SK-N-SH (cell line): ENCODE measurements at regions not wholly inside any gene's neighbourhood (a gene's known extent, or its start where the extent isn't known, plus 50 kb on each side); places are given as distances from the start of the nearest gene placed in this dataset.

Source experiments
- CTCF ChIA-PET: fragments of 300-600, 350-600 bp; formaldehyde crosslinking; extraction: SDS; loops from one replicate; lab custom pipeline; 2021; lab: Yijun Ruan, JAX
- POLR2A ChIA-PET: fragments of 350-600 bp; sonication (Branson Sonifier 250); formaldehyde crosslinking; extraction: SDS; loops from one replicate; lab custom pipeline; 2020; ENCODE audit warnings: antibody characterized with exemption, inconsistent platforms; lab: Yijun Ruan, JAX
- DNase-seq: peaks from one replicate; pipeline ENCODE4 v3.0.0; 2012
- H2AFZ ChIP-seq: fragments of 200-600 bp; sonication (generic); 2 replicates; pipeline ENCODE4 v1.8.1; 2016; ENCODE audit warnings: antibody characterized with exemption, mild to moderate bottlenecking, low read depth
- H3F3A ChIP-seq: fragments of 200-600 bp; sonication (generic); replicated peaks from 2 replicates; pipeline ENCODE3; 2016; ENCODE audit warnings: antibody characterized with exemption, mild to moderate bottlenecking; ENCODE audit not compliant: insufficient read depth
- H3K27ac ChIP-seq, 2 experiments: fragments of 200-500 bp in 1 of 2; fragments of 200-600 bp in 1 of 2; sonication (Bioruptor generic) in 1 of 2; sonication (generic), shearing (Covaris generic) in 1 of 2; 2 replicates each; pipeline versions ENCODE4 v1.5.1 to v1.6.1; 2014 to 2016; ENCODE audit warnings: low read depth in 2 of 2, inconsistent platforms in 1 of 2, low read length in 1 of 2, mild to moderate bottlenecking in 1 of 2, mixed read lengths in 1 of 2
- H3K27me3 ChIP-seq: fragments of 200-600 bp; sonication (generic), shearing (Covaris generic); 2 replicates; pipeline ENCODE4 v1.6.1; 2016; ENCODE audit warnings: mixed run types; ENCODE audit not compliant: insufficient read depth
- H3K36me3 ChIP-seq, 2 experiments: fragments of 200-500 bp in 1 of 2; fragments of 200-600 bp in 1 of 2; sonication (Bioruptor generic) in 1 of 2; sonication (generic) in 1 of 2; replicated peaks in 1 of 2; 2 replicates each; pipeline versions ENCODE3 to v1.5.1; 2014 to 2016; ENCODE audit warnings: low read length in 1 of 2, mild to moderate bottlenecking in 1 of 2; ENCODE audit not compliant: insufficient read depth in 2 of 2, control insufficient read depth in 1 of 2
- H3K4me1 ChIP-seq, 2 experiments: fragments of 200-500 bp in 1 of 2; fragments of 200-600 bp in 1 of 2; sonication (Bioruptor generic) in 1 of 2; sonication (generic), shearing (Covaris generic) in 1 of 2; 2 replicates each; pipeline versions ENCODE4 v1.5.1 to v1.6.1; 2014 to 2016; ENCODE audit warnings: low read depth in 1 of 2, low read length in 1 of 2, mixed run types in 1 of 2; ENCODE audit not compliant: insufficient read depth in 2 of 2, control insufficient read depth in 1 of 2
- H3K4me2 ChIP-seq: fragments of 200-600 bp; sonication (generic), shearing (Covaris generic); 2 replicates; pipeline ENCODE4 v1.6.1; 2017; ENCODE audit warnings: mixed run types
- H3K4me3 ChIP-seq, 2 experiments: fragments of 200-500 bp in 1 of 2; fragments of 200-600 bp in 1 of 2; sonication (Bioruptor generic) in 1 of 2; sonication (generic), shearing (Covaris generic) in 1 of 2; 2 replicates each; pipeline versions ENCODE4 v1.5.1 to v1.8.1; 2014 to 2016; ENCODE audit warnings: low read depth in 2 of 2, inconsistent platforms in 1 of 2, low read length in 1 of 2, mild to moderate bottlenecking in 1 of 2, mixed read lengths in 1 of 2, moderate library complexity in 1 of 2
- H3K79me2 ChIP-seq: fragments of 200-600 bp; sonication (generic); 2 replicates; pipeline ENCODE4 v1.8.1; 2017; ENCODE audit warnings: mild to moderate bottlenecking; ENCODE audit not compliant: insufficient read depth
- H3K9ac ChIP-seq: fragments of 200-600 bp; sonication (generic); 2 replicates; pipeline ENCODE4 v1.6.1; 2017; ENCODE audit warnings: mixed run types
- H3K9me2 ChIP-seq: fragments of 200-600 bp; sonication (generic); 2 replicates; pipeline ENCODE4 v1.6.1; 2017; ENCODE audit warnings: mixed run types
- H3K9me3 ChIP-seq: fragments of 200-600 bp; sonication (generic); 2 replicates; pipeline ENCODE4 v1.6.1; 2017; ENCODE audit warnings: mixed run types, mild to moderate bottlenecking, moderate library complexity
- H4K20me1 ChIP-seq: fragments of 200-600 bp; sonication (generic); 2 replicates; pipeline ENCODE4 v1.6.1; 2017; ENCODE audit warnings: mild to moderate bottlenecking, mixed run types; ENCODE audit not compliant: insufficient read depth
- ELF1 ChIP-seq: IDR thresholded peaks from 2 replicates; pipeline ENCODE4 v1.4.0; 2012
- FOSL2 ChIP-seq: IDR thresholded peaks from 2 replicates; pipeline ENCODE4 v1.4.0; 2012; ENCODE audit warnings: low read depth, mild to moderate bottlenecking, moderate library complexity, borderline replicate concordance
- GABPA ChIP-seq: IDR thresholded peaks from 2 replicates; pipeline ENCODE4 v1.4.0; 2012; ENCODE audit warnings: low read depth, mild to moderate bottlenecking
- GATA2 ChIP-seq: sonication (generic); formaldehyde crosslinking; IDR thresholded peaks from 2 replicates; pipeline ENCODE4 v1.5.0; 2020; ENCODE audit warnings: mild to moderate bottlenecking, missing genetic modification reagents
- IRF3 ChIP-seq: fragments of 150-350 bp; IDR thresholded peaks from 2 replicates; pipeline ENCODE4 v1.6.1; 2016; ENCODE audit warnings: mild to moderate bottlenecking, low read depth, low read length
- MAX ChIP-seq: IDR thresholded peaks from 2 replicates; pipeline ENCODE4 v1.4.0; 2012; ENCODE audit warnings: low read depth
- MXI1 ChIP-seq: IDR thresholded peaks from 2 replicates; pipeline ENCODE4 v1.6.1; 2012; ENCODE audit warnings: mild to moderate bottlenecking, low read depth, low read length, improper control_type of control experiment
- NFIC ChIP-seq: IDR thresholded peaks from 2 replicates; pipeline ENCODE4 v1.4.0; 2012; ENCODE audit warnings: borderline replicate concordance
- POLR2AphosphoS5 ChIP-seq: IDR thresholded peaks from 2 replicates; pipeline ENCODE4 v1.6.1; 2012; ENCODE audit warnings: low read depth, low read length
- RCOR1 ChIP-seq: fragments of 150-350 bp; IDR thresholded peaks from 2 replicates; pipeline ENCODE4 v1.6.1; 2017; ENCODE audit warnings: antibody characterized with exemption, low read length
- RFX5 ChIP-seq: IDR thresholded peaks from 2 replicates; pipeline ENCODE4 v1.6.1; 2012; ENCODE audit warnings: mild to moderate bottlenecking, improper control_type of control experiment, low read length
- RXRA ChIP-seq: IDR thresholded peaks from 2 replicates; pipeline ENCODE4 v1.4.0; 2012; ENCODE audit warnings: low read depth, mild to moderate bottlenecking, borderline replicate concordance
- SMC3 ChIP-seq: IDR thresholded peaks from 2 replicates; pipeline ENCODE4 v1.6.1; 2012; ENCODE audit warnings: low read depth, low read length, improper control_type of control experiment
- TCF12 ChIP-seq: IDR thresholded peaks from 2 replicates; pipeline ENCODE4 v1.4.0; 2012
- USF2 ChIP-seq: fragments of 150-350 bp; IDR thresholded peaks from 2 replicates; pipeline ENCODE4 v1.6.1; 2017; ENCODE audit warnings: antibody characterized with exemption, low read length, low read depth, borderline replicate concordance
- YY1 ChIP-seq: IDR thresholded peaks from 2 replicates; pipeline ENCODE4 v1.4.0; 2012; ENCODE audit warnings: low read depth, mild to moderate bottlenecking
- ZBTB33 ChIP-seq: IDR thresholded peaks from 2 replicates; pipeline ENCODE4 v1.4.0; 2012; ENCODE audit warnings: low read depth, borderline replicate concordance
- WGBS: methylation state at CpG from one replicate; pipeline ENCODE4 v1.1.6; 2017; ENCODE audit warnings: low lambda C conversion rate; 5-methylcytosine and 5-hydroxymethylcytosine counted together
- TF ChIP-seq, protein P1 (sequence below): IDR thresholded peaks from 2 replicates; pipeline ENCODE4; 2012
- TF ChIP-seq, protein P2 (sequence below): IDR thresholded peaks from 2 replicates; pipeline ENCODE4 v1.4.0; 2012; ENCODE audit warnings: low read depth, borderline replicate concordance
- TF ChIP-seq, protein P3 (sequence below): IDR thresholded peaks from 2 replicates; pipeline ENCODE4 v1.6.1; 2012; ENCODE audit warnings: mild to moderate bottlenecking, low read depth, low read length, moderate library complexity

DNA sequence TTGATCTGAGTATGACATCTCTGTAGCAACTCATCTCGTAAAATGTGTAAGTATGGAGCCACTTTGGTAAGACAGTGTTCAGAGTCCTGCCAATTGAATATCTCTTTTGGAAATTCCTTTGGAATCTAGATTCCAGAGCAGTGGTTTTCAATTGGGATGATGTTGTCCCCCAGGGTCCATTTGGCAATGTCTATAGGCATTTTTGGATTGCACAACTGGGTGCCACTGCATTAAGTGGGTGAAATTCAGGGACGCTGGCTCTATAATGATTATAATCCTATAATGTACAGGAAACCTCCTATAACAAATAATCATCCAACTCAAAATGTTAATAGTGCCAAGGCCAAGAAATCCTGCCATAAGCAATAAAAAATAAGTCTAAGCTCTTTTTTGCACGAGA, 404.8 kb upstream of the RAG2 start:
- H2AFZ ChIP-seq: no peak overlapping the region
- WGBS: 31% methylated on average over 3 of the region's 3 CpGs
- CTCF ChIA-PET: interaction anchor here (0.8 to 1.5 kb wide), 9 partner anchors 11 to 486 kb away, joined by 3 to 4 read pairs (median 3); no protein-coding TSS in a partner anchor

More for the DNA sequence above, 404.8 kb upstream of the RAG2 start:
- H3K9me2 ChIP-seq: no peaks in the 10 kb centered on the region
- H3K9ac ChIP-seq: no peak overlapping the region
- no peaks in the 10 kb centered on the region for H3K36me3 ChIP-seq
- H3K27ac ChIP-seq: no peak overlapping the region
- POLR2A ChIA-PET: no interaction called here
- H3K9me3 ChIP-seq: no peaks in the 10 kb centered on the region
- H3F3A ChIP-seq: no peaks in the 10 kb centered on the region
- H3K4me2 ChIP-seq: no peak overlapping the region
- no peaks in the 10 kb centered on the region for H3K27me3 ChIP-seq
- no peak overlapping the region for H3K4me3 ChIP-seq
- no peaks in the 10 kb centered on the region for H4K20me1 ChIP-seq
- TF ChIP-seq IRF3: no peak
- TF ChIP-seq GATA2 (CRISPR knock-in tag): no peak
- no peak for TF ChIP-seq GABPA
- TF ChIP-seq TCF12: no peak
- TF ChIP-seq RXRA: no peak
- TF ChIP-seq FOSL2: no peak
- TF ChIP-seq, protein P1, sequence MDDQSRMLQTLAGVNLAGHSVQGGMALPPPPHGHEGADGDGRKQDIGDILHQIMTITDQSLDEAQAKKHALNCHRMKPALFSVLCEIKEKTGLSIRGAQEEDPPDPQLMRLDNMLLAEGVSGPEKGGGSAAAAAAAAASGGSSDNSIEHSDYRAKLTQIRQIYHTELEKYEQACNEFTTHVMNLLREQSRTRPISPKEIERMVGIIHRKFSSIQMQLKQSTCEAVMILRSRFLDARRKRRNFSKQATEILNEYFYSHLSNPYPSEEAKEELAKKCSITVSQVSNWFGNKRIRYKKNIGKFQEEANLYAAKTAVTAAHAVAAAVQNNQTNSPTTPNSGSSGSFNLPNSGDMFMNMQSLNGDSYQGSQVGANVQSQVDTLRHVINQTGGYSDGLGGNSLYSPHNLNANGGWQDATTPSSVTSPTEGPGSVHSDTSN: no peak
- TF ChIP-seq USF2: no peak
- TF ChIP-seq NFIC: no peak
- no peak for TF ChIP-seq SMC3
- no peak for TF ChIP-seq ELF1
- TF ChIP-seq YY1: no peak
- TF ChIP-seq RFX5: no peak
- no peak for TF ChIP-seq RCOR1
- TF ChIP-seq, protein P2, sequence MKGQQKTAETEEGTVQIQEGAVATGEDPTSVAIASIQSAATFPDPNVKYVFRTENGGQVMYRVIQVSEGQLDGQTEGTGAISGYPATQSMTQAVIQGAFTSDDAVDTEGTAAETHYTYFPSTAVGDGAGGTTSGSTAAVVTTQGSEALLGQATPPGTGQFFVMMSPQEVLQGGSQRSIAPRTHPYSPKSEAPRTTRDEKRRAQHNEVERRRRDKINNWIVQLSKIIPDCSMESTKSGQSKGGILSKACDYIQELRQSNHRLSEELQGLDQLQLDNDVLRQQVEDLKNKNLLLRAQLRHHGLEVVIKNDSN: no peak
- TF ChIP-seq, protein P3, sequence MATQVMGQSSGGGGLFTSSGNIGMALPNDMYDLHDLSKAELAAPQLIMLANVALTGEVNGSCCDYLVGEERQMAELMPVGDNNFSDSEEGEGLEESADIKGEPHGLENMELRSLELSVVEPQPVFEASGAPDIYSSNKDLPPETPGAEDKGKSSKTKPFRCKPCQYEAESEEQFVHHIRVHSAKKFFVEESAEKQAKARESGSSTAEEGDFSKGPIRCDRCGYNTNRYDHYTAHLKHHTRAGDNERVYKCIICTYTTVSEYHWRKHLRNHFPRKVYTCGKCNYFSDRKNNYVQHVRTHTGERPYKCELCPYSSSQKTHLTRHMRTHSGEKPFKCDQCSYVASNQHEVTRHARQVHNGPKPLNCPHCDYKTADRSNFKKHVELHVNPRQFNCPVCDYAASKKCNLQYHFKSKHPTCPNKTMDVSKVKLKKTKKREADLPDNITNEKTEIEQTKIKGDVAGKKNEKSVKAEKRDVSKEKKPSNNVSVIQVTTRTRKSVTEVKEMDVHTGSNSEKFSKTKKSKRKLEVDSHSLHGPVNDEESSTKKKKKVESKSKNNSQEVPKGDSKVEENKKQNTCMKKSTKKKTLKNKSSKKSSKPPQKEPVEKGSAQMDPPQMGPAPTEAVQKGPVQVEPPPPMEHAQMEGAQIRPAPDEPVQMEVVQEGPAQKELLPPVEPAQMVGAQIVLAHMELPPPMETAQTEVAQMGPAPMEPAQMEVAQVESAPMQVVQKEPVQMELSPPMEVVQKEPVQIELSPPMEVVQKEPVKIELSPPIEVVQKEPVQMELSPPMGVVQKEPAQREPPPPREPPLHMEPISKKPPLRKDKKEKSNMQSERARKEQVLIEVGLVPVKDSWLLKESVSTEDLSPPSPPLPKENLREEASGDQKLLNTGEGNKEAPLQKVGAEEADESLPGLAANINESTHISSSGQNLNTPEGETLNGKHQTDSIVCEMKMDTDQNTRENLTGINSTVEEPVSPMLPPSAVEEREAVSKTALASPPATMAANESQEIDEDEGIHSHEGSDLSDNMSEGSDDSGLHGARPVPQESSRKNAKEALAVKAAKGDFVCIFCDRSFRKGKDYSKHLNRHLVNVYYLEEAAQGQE: no peak
- no peak for TF ChIP-seq POLR2AphosphoS5
- TF ChIP-seq MAX: no peak
- no peak for TF ChIP-seq ZBTB33
- TF ChIP-seq MXI1: no peak
- H3K79me2 ChIP-seq: no peaks in the 10 kb centered on the region
- DNase-seq: no peak
- peaks cover 0 to 12% of the 10 kb centered on the region in 2 experiments; a peak in 1 of 4 replicates for H3K4me1 ChIP-seq
